GM23338 (cell line): ENCODE measurements at regions not wholly inside any gene's neighbourhood (a gene's known extent, or its start where the extent isn't known, plus 50 kb on each side); places are given as distances from the start of the nearest gene placed in this dataset.

Source experiments
- ATAC-seq: fragments of 200-7000 bp; cut with Tn5 transposase; 3 replicates; pipeline ENCODE4 v1.9.1; 2020
- DNase-seq: peaks from one replicate; pipeline ENCODE4 v3.0.0-alpha.2; 2015; ENCODE audit warnings: low spot score
- H2AFZ ChIP-seq: fragments of 200-600 bp; sonication (generic); 2 replicates; pipeline ENCODE4 v1.8.0; 2016; ENCODE audit warnings: antibody characterized with exemption, mild to moderate bottlenecking, moderate library complexity
- H3F3A ChIP-seq: fragments of 200-600 bp; sonication (generic); replicated peaks from 2 replicates; pipeline ENCODE4 v1.8.0; 2017; ENCODE audit warnings: antibody characterized with exemption, mixed run types, low read depth
- H3K27ac ChIP-seq: fragments of 200-600 bp; sonication (generic); 2 replicates; pipeline ENCODE4 v1.6.1; 2016; ENCODE audit warnings: low read depth
- H3K27me3 ChIP-seq: fragments of 200-600 bp; sonication (generic); 2 replicates; pipeline ENCODE4 v1.8.0; 2016; ENCODE audit warnings: mild to moderate bottlenecking, mixed run types, moderate library complexity; ENCODE audit not compliant: insufficient read depth
- H3K36me3 ChIP-seq: fragments of 200-600 bp; sonication (generic); 2 replicates; pipeline ENCODE4 v1.8.0; 2016; ENCODE audit warnings: mild to moderate bottlenecking; ENCODE audit not compliant: insufficient read depth
- H3K4me1 ChIP-seq: fragments of 200-600 bp; sonication (generic); 2 replicates; pipeline ENCODE4 v1.8.0; 2016; ENCODE audit warnings: mild to moderate bottlenecking, moderate library complexity; ENCODE audit not compliant: insufficient read depth
- H3K4me2 ChIP-seq: fragments of 200-600 bp; sonication (generic); 2 replicates; pipeline ENCODE4 v1.7.1; 2017; ENCODE audit warnings: mixed run types
- H3K4me3 ChIP-seq: fragments of 200-600 bp; sonication (generic); 2 replicates; pipeline ENCODE4 v1.6.1; 2016; ENCODE audit warnings: mixed run types
- H3K79me2 ChIP-seq: fragments of 200-600 bp; sonication (generic); replicated peaks from 2 replicates; pipeline ENCODE4 v1.8.0; 2017; ENCODE audit warnings: mild to moderate bottlenecking; ENCODE audit not compliant: insufficient read depth
- H3K9me2 ChIP-seq: fragments of 200-600 bp; sonication (generic); 2 replicates; pipeline ENCODE4 v1.8.0; 2017; ENCODE audit not compliant: insufficient read depth
- H4K20me1 ChIP-seq: fragments of 200-600 bp; sonication (generic); replicated peaks from 2 replicates; pipeline ENCODE4 v1.8.0; 2017; ENCODE audit warnings: mild to moderate bottlenecking; ENCODE audit not compliant: insufficient read depth
- H3K27ac Mint-ChIP-seq: 2 replicates; pipeline ENCODE4 v1.8.0; 2020; ENCODE audit warnings: inconsistent platforms, mild to moderate bottlenecking, moderate library complexity, mixed read lengths
- H3K27me3 Mint-ChIP-seq: 3 replicates; pipeline ENCODE4 v1.8.0; 2022; ENCODE audit warnings: low read depth, mild to moderate bottlenecking, moderate library complexity, mixed read lengths, inconsistent platforms; ENCODE audit not compliant: insufficient read depth, poor library complexity
- H3K36me3 Mint-ChIP-seq: 3 replicates; pipeline ENCODE4 v1.8.0; 2021; ENCODE audit warnings: low read depth, mild to moderate bottlenecking, inconsistent platforms, moderate library complexity, mixed read lengths
- H3K4me1 Mint-ChIP-seq: 3 replicates; pipeline ENCODE4 v1.8.0; 2020; ENCODE audit warnings: mild to moderate bottlenecking, inconsistent platforms, mixed read lengths
- H3K4me3 Mint-ChIP-seq: 3 replicates; pipeline ENCODE4 v1.8.0; 2021; ENCODE audit warnings: moderate library complexity, mild to moderate bottlenecking, inconsistent platforms, mixed read lengths
- H3K9me3 Mint-ChIP-seq: 3 replicates; pipeline ENCODE4 v1.8.0; 2020; ENCODE audit warnings: moderate library complexity, mild to moderate bottlenecking, inconsistent platforms, mixed read lengths
- CREB1 ChIP-seq: fragments of 250-450 bp; sonication (Bioruptor Pico); IDR thresholded peaks from 2 replicates; pipeline ENCODE4 v1.5.0; 2020; ENCODE audit warnings: low read depth, mild to moderate bottlenecking, moderate library complexity
- EZH2 ChIP-seq: fragments of 200-600 bp; sonication (generic); IDR thresholded peaks from one replicate; pipeline ENCODE4 v1.8.0; 2017; ENCODE audit warnings: antibody characterized with exemption, mild to moderate bottlenecking, low read depth; ENCODE audit not compliant: unreplicated experiment
- EZH2phosphoT487 ChIP-seq: fragments of 200-600 bp; sonication (generic); IDR thresholded peaks from one replicate; pipeline ENCODE4 v1.8.1; 2018; ENCODE audit warnings: antibody characterized with exemption; ENCODE audit not compliant: unreplicated experiment
- JUNB ChIP-seq: IDR thresholded peaks from one replicate; pipeline ENCODE4 v1.6.1; 2016; ENCODE audit warnings: antibody characterized with exemption; ENCODE audit not compliant: unreplicated experiment
- NANOG ChIP-seq: IDR thresholded peaks from 2 replicates; pipeline ENCODE4 v1.6.1; 2016; ENCODE audit warnings: antibody characterized with exemption, borderline replicate concordance
- POLR2AphosphoS5 ChIP-seq: IDR thresholded peaks from 2 replicates; pipeline ENCODE4 v1.6.1; 2016; ENCODE audit warnings: antibody characterized with exemption, low read depth
- STAT1 ChIP-seq: IDR thresholded peaks from one replicate; pipeline ENCODE4 v1.6.1; 2016; ENCODE audit warnings: antibody characterized with exemption; ENCODE audit not compliant: unreplicated experiment
- ZNF114 ChIP-seq: fragments of 250-450 bp; sonication (Bioruptor Pico); IDR thresholded peaks from 2 replicates; pipeline ENCODE4 v1.5.0; 2020; ENCODE audit warnings: mild to moderate bottlenecking, moderate library complexity
- ZNF331 ChIP-seq: fragments of 250-450 bp; sonication (Bioruptor Pico); IDR thresholded peaks from 2 replicates; pipeline ENCODE4 v1.5.0; 2020; ENCODE audit warnings: low read depth, mild to moderate bottlenecking, moderate library complexity
- TF ChIP-seq, protein P1 (sequence below): IDR thresholded peaks from 2 replicates; pipeline ENCODE4 v1.6.1; 2016; ENCODE audit warnings: antibody characterized with exemption
- TF ChIP-seq, protein P2 (sequence below), 2 experiments: fragments of 200-600 bp in 1 of 2; sonication (generic) in 1 of 2; conservative IDR thresholded peaks; 2 replicates each; pipeline versions ENCODE4 v1.5.1 to v1.6.1; 2016 to 2017; ENCODE audit warnings: antibody characterized with exemption in 2 of 2, low read depth in 2 of 2, mild to moderate bottlenecking in 2 of 2, moderate library complexity in 1 of 2
- TF ChIP-seq, protein P3 (sequence below): fragments of 250-450 bp; sonication (Bioruptor Pico); IDR thresholded peaks from 2 replicates; pipeline ENCODE4 v1.5.0; 2020; ENCODE audit warnings: mild to moderate bottlenecking, moderate library complexity
- TF ChIP-seq, protein P4 (sequence below): IDR thresholded peaks from one replicate; pipeline ENCODE4 v1.6.1; 2018; ENCODE audit warnings: antibody characterized with exemption; ENCODE audit not compliant: unreplicated experiment

DNA sequence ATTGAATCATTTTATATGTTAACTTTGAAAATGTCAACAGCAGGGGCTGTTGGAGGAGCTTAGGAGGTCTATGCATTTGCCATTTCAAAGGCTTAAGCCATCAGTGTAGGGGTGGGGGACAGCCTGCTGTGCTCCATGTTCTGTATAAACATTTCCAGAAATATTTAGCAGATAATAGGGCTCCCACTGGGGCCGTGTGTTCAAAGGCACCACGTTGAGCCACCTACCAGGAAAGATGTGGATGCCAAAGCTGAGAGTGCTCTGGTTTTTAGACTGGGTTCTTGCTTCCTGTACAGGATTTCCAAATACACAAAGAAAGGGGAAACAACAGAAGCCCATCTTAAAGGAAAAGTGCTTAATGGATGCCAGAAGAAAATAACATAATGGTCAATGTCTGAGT is 219.5 kb downstream of the CENPC start:
- TF ChIP-seq ZNF114 (CRISPR knock-in tag) (no peak), CREB1 (CRISPR knock-in tag) (no peak), EZH2 (no peak), EZH2phosphoT487 (no peak), JUNB (no peak), ZNF331 (CRISPR knock-in tag) (no peak), POLR2AphosphoS5 (no peak), NANOG (no peak), STAT1 (no peak)
- TF ChIP-seq, protein P1, sequence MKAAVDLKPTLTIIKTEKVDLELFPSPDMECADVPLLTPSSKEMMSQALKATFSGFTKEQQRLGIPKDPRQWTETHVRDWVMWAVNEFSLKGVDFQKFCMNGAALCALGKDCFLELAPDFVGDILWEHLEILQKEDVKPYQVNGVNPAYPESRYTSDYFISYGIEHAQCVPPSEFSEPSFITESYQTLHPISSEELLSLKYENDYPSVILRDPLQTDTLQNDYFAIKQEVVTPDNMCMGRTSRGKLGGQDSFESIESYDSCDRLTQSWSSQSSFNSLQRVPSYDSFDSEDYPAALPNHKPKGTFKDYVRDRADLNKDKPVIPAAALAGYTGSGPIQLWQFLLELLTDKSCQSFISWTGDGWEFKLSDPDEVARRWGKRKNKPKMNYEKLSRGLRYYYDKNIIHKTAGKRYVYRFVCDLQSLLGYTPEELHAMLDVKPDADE = no peak
- TF ChIP-seq, protein P2, sequence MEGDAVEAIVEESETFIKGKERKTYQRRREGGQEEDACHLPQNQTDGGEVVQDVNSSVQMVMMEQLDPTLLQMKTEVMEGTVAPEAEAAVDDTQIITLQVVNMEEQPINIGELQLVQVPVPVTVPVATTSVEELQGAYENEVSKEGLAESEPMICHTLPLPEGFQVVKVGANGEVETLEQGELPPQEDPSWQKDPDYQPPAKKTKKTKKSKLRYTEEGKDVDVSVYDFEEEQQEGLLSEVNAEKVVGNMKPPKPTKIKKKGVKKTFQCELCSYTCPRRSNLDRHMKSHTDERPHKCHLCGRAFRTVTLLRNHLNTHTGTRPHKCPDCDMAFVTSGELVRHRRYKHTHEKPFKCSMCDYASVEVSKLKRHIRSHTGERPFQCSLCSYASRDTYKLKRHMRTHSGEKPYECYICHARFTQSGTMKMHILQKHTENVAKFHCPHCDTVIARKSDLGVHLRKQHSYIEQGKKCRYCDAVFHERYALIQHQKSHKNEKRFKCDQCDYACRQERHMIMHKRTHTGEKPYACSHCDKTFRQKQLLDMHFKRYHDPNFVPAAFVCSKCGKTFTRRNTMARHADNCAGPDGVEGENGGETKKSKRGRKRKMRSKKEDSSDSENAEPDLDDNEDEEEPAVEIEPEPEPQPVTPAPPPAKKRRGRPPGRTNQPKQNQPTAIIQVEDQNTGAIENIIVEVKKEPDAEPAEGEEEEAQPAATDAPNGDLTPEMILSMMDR (conservative IDR thresholded peaks at IDR 0.05; ENCODE audit: low read depth in 2 of 2) = no peak
- TF ChIP-seq, protein P3, sequence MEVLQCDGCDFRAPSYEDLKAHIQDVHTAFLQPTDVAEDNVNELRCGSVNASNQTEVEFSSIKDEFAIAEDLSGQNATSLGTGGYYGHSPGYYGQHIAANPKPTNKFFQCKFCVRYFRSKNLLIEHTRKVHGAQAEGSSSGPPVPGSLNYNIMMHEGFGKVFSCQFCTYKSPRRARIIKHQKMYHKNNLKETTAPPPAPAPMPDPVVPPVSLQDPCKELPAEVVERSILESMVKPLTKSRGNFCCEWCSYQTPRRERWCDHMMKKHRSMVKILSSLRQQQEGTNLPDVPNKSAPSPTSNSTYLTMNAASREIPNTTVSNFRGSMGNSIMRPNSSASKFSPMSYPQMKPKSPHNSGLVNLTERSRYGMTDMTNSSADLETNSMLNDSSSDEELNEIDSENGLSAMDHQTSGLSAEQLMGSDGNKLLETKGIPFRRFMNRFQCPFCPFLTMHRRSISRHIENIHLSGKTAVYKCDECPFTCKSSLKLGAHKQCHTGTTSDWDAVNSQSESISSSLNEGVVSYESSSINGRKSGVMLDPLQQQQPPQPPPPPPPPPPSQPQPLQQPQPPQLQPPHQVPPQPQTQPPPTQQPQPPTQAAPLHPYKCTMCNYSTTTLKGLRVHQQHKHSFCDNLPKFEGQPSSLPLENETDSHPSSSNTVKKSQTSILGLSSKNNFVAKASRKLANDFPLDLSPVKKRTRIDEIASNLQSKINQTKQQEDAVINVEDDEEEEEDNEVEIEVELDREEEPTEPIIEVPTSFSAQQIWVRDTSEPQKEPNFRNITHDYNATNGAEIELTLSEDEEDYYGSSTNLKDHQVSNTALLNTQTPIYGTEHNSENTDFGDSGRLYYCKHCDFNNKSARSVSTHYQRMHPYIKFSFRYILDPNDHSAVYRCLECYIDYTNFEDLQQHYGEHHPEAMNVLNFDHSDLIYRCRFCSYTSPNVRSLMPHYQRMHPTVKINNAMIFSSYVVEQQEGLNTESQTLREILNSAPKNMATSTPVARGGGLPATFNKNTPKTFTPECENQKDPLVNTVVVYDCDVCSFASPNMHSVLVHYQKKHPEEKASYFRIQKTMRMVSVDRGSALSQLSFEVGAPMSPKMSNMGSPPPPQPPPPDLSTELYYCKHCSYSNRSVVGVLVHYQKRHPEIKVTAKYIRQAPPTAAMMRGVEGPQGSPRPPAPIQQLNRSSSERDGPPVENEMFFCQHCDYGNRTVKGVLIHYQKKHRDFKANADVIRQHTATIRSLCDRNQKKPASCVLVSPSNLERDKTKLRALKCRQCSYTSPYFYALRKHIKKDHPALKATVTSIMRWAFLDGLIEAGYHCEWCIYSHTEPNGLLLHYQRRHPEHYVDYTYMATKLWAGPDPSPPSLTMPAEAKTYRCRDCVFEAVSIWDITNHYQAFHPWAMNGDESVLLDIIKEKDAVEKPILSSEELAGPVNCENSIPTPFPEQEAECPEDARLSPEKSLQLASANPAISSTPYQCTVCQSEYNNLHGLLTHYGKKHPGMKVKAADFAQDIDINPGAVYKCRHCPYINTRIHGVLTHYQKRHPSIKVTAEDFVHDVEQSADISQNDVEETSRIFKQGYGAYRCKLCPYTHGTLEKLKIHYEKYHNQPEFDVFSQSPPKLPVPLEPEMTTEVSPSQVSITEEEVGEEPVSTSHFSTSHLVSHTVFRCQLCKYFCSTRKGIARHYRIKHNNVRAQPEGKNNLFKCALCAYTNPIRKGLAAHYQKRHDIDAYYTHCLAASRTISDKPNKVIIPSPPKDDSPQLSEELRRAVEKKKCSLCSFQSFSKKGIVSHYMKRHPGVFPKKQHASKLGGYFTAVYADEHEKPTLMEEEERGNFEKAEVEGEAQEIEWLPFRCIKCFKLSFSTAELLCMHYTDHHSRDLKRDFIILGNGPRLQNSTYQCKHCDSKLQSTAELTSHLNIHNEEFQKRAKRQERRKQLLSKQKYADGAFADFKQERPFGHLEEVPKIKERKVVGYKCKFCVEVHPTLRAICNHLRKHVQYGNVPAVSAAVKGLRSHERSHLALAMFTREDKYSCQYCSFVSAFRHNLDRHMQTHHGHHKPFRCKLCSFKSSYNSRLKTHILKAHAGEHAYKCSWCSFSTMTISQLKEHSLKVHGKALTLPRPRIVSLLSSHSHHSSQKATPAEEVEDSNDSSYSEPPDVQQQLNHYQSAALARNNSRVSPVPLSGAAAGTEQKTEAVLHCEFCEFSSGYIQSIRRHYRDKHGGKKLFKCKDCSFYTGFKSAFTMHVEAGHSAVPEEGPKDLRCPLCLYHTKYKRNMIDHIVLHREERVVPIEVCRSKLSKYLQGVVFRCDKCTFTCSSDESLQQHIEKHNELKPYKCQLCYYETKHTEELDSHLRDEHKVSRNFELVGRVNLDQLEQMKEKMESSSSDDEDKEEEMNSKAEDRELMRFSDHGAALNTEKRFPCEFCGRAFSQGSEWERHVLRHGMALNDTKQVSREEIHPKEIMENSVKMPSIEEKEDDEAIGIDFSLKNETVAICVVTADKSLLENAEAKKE = no peak
- TF ChIP-seq, protein P4, sequence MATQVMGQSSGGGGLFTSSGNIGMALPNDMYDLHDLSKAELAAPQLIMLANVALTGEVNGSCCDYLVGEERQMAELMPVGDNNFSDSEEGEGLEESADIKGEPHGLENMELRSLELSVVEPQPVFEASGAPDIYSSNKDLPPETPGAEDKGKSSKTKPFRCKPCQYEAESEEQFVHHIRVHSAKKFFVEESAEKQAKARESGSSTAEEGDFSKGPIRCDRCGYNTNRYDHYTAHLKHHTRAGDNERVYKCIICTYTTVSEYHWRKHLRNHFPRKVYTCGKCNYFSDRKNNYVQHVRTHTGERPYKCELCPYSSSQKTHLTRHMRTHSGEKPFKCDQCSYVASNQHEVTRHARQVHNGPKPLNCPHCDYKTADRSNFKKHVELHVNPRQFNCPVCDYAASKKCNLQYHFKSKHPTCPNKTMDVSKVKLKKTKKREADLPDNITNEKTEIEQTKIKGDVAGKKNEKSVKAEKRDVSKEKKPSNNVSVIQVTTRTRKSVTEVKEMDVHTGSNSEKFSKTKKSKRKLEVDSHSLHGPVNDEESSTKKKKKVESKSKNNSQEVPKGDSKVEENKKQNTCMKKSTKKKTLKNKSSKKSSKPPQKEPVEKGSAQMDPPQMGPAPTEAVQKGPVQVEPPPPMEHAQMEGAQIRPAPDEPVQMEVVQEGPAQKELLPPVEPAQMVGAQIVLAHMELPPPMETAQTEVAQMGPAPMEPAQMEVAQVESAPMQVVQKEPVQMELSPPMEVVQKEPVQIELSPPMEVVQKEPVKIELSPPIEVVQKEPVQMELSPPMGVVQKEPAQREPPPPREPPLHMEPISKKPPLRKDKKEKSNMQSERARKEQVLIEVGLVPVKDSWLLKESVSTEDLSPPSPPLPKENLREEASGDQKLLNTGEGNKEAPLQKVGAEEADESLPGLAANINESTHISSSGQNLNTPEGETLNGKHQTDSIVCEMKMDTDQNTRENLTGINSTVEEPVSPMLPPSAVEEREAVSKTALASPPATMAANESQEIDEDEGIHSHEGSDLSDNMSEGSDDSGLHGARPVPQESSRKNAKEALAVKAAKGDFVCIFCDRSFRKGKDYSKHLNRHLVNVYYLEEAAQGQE = no peak
- no peaks in the 10 kb centered on the region for H3F3A ChIP-seq
- Mint-ChIP-seq H3K27me3 (no peaks in the 10 kb centered on the region), H3K27ac (no peak overlapping the region), H3K9me3 (peaks cover 30% of the 10 kb centered on the region), H3K4me1 (peaks cover 13% of the 10 kb centered on the region), H3K36me3 (peaks cover 13% of the 10 kb centered on the region; the same call in 2 of the 3 replicates), H3K4me3 (no peak overlapping the region)
- no peaks in the 10 kb centered on the region for H3K36me3 ChIP-seq
- no peaks in the 10 kb centered on the region for H3K9me2 ChIP-seq
- H3K27me3 ChIP-seq = no peaks in the 10 kb centered on the region
- no peaks in the 10 kb centered on the region for H3K4me1 ChIP-seq
- no peak overlapping the region for H3K4me3 ChIP-seq
- no peaks in the 10 kb centered on the region for H4K20me1 ChIP-seq
- no peak overlapping the region for H3K27ac ChIP-seq
- no peak for ATAC-seq
- no peak for DNase-seq
- no peak overlapping the region for H3K4me2 ChIP-seq
- H2AFZ ChIP-seq = no peak overlapping the region
- H3K79me2 ChIP-seq = no peaks in the 10 kb centered on the region
